IMR-90 (cell line): ENCODE measurements at regions not wholly inside any gene's neighbourhood (a gene's known extent, or its start where the extent isn't known, plus 50 kb on each side); places are given as distances from the start of the nearest gene placed in this dataset.

Experiments used
- ATAC-seq: fragments of 200-7000 bp; cut with Tn5 transposase; 2 replicates; pipeline ENCODE4 v1.9.1; 2020; ENCODE audit warnings: low read depth, mild to moderate bottlenecking, moderate library complexity
- BruUV-seq: library from RNA; stranded (reverse); fragments of 400-500 nt; replicated peaks from 2 replicates; lab custom pipeline; 2021; lab: Mats Ljungman, UMichigan
- CTCF ChIA-PET: fragments of 300-600 bp; formaldehyde crosslinking; extraction: SDS; loops from one replicate; lab custom pipeline; 2021; ENCODE audit warnings: antibody characterized with exemption; lab: Yijun Ruan, JAX
- POLR2A ChIA-PET: fragments of 300-600 bp; sonication (Branson Sonifier 250); formaldehyde crosslinking; loops from one replicate; lab custom pipeline; 2022; ENCODE audit warnings: antibody characterized with exemption; ENCODE audit not compliant: unreplicated experiment; lab: Charles Lee
- DNase-seq: peaks from one replicate; pipeline ENCODE4 v3.0.0; 2013
- H2AFZ ChIP-seq: replicated peaks from 2 replicates; pipeline ENCODE3; 2013; ENCODE audit warnings: low read length, mild to moderate bottlenecking; ENCODE audit not compliant: poor library complexity
- H2AK5ac ChIP-seq: 2 replicates; pipeline ENCODE4 v1.6.1; 2013; ENCODE audit warnings: low read depth, low read length, inconsistent platforms
- H2AK9ac ChIP-seq: replicated peaks from 2 replicates; pipeline ENCODE3; 2013; ENCODE audit warnings: mild to moderate bottlenecking, low read depth, low read length, moderate library complexity; ENCODE audit not compliant: poor library complexity
- H2BK120ac ChIP-seq: 2 replicates; pipeline ENCODE4 v1.6.1; 2013; ENCODE audit warnings: low read depth, low read length, inconsistent platforms
- H2BK15ac ChIP-seq: 3 replicates; pipeline ENCODE4 v1.6.1; 2013; ENCODE audit warnings: low read depth, low read length, inconsistent platforms
- H2BK20ac ChIP-seq: 2 replicates; pipeline ENCODE4 v1.6.1; 2013; ENCODE audit warnings: low read depth, mild to moderate bottlenecking, inconsistent platforms, low read length, moderate library complexity
- H2BK5ac ChIP-seq: 2 replicates; pipeline ENCODE4 v1.6.1; 2013; ENCODE audit warnings: mild to moderate bottlenecking, low read depth, low read length, inconsistent platforms; ENCODE audit not compliant: poor library complexity, severe bottlenecking
- H3K14ac ChIP-seq: replicated peaks from 2 replicates; pipeline ENCODE4 v1.6.1; 2013; ENCODE audit warnings: low read depth, low read length, inconsistent platforms
- H3K18ac ChIP-seq: 2 replicates; pipeline ENCODE4 v1.6.1; 2013; ENCODE audit warnings: low read depth, low read length, control low read depth
- H3K23ac ChIP-seq: 2 replicates; pipeline ENCODE4 v1.6.1; 2013; ENCODE audit warnings: low read depth, low read length, inconsistent platforms
- H3K27ac ChIP-seq: 2 replicates; pipeline ENCODE4 v1.5.1; 2013; ENCODE audit warnings: mild to moderate bottlenecking, control low read depth, low read length; ENCODE audit not compliant: insufficient read depth
- H3K27me3 ChIP-seq: 2 replicates; pipeline ENCODE4 v1.6.1; 2013; ENCODE audit warnings: low read length; ENCODE audit not compliant: control insufficient read depth, insufficient read depth
- H3K36me3 ChIP-seq: 2 replicates; pipeline ENCODE4 v1.6.1; 2013; ENCODE audit warnings: low read length, mixed read lengths; ENCODE audit not compliant: control insufficient read depth, insufficient read depth
- H3K4ac ChIP-seq: 2 replicates; pipeline ENCODE4 v1.6.1; 2013; ENCODE audit warnings: low read depth, low read length, inconsistent platforms
- H3K4me1 ChIP-seq: 2 replicates; pipeline ENCODE4 v1.6.1; 2013; ENCODE audit warnings: low read length, mixed read lengths; ENCODE audit not compliant: control insufficient read depth, insufficient read depth
- H3K4me2 ChIP-seq: 2 replicates; pipeline ENCODE4 v1.6.1; 2013; ENCODE audit warnings: low read depth, mild to moderate bottlenecking, control low read depth, low read length, moderate library complexity
- H3K4me3 ChIP-seq: 2 replicates; pipeline ENCODE4 v1.5.1; 2013; ENCODE audit warnings: low read depth, mild to moderate bottlenecking, control low read depth, low read length, moderate library complexity; ENCODE audit not compliant: insufficient read depth
- H3K56ac ChIP-seq: 2 replicates; pipeline ENCODE4 v1.6.1; 2013; ENCODE audit warnings: low read length, inconsistent platforms; ENCODE audit not compliant: insufficient read depth; ENCODE audit errors: extremely low read depth
- H3K79me1 ChIP-seq, 2 experiments: 2 replicates each; pipeline ENCODE4 v1.6.1; 2013; ENCODE audit warnings: low read length in 2 of 2, inconsistent platforms in 1 of 2, low read depth in 1 of 2
- H3K9ac ChIP-seq: 2 replicates; pipeline ENCODE4 v1.6.1; 2013; ENCODE audit warnings: low read depth, low read length, control low read depth
- H3K9me1 ChIP-seq: 2 replicates; pipeline ENCODE4 v1.6.1; 2013; ENCODE audit warnings: low read length, inconsistent platforms; ENCODE audit not compliant: insufficient read depth
- H3K9me3 ChIP-seq: 2 replicates; pipeline ENCODE4 v1.6.1; 2013; ENCODE audit warnings: low read length; ENCODE audit not compliant: control insufficient read depth, insufficient read depth
- H4K20me1 ChIP-seq: 2 replicates; pipeline ENCODE4 v1.6.1; 2013; ENCODE audit warnings: low read length, inconsistent platforms; ENCODE audit not compliant: insufficient read depth
- H4K5ac ChIP-seq: 2 replicates; pipeline ENCODE4 v1.6.1; 2013; ENCODE audit warnings: mild to moderate bottlenecking, low read depth, low read length, control low read depth
- H4K8ac ChIP-seq, 2 experiments: 2 replicates each; pipeline ENCODE4 v1.6.1; 2013; ENCODE audit warnings: low read depth in 2 of 2, low read length in 2 of 2, control low read depth in 1 of 2, inconsistent platforms in 1 of 2
- H4K91ac ChIP-seq: 2 replicates; pipeline ENCODE4 v1.6.1; 2013; ENCODE audit warnings: low read depth, low read length, inconsistent platforms; ENCODE audit not compliant: insufficient read depth
- BHLHE40 ChIP-seq: fragments of 150-350 bp; IDR thresholded peaks from 2 replicates; pipeline ENCODE4 v1.6.1; 2016; ENCODE audit warnings: mild to moderate bottlenecking, low read depth, low read length
- CEBPB ChIP-seq: IDR thresholded peaks from 2 replicates; pipeline ENCODE4 v1.6.1; 2012; ENCODE audit warnings: low read depth, low read length, improper control_type of control experiment
- CHD1 ChIP-seq: IDR thresholded peaks from 2 replicates; pipeline ENCODE4 v1.6.1; 2012; ENCODE audit warnings: low read depth, low read length, improper control_type of control experiment
- CTCF ChIP-seq: conservative IDR thresholded peaks from 2 replicates; pipeline ENCODE4 v1.5.1; 2012; ENCODE audit warnings: mild to moderate bottlenecking, low read depth, low read length, improper control_type of control experiment
- ELK1 ChIP-seq: fragments of 150-350 bp; IDR thresholded peaks from 2 replicates; pipeline ENCODE4 v1.6.1; 2016; ENCODE audit warnings: low read depth, mild to moderate bottlenecking, low read length, moderate library complexity, borderline replicate concordance
- FOS ChIP-seq: fragments of 150-350 bp; IDR thresholded peaks from 2 replicates; pipeline ENCODE4 v1.6.1; 2016; ENCODE audit warnings: low read depth, low read length
- MAFK ChIP-seq: IDR thresholded peaks from 2 replicates; pipeline ENCODE4 v1.6.1; 2012; ENCODE audit warnings: low read depth, low read length, improper control_type of control experiment
- MAZ ChIP-seq: IDR thresholded peaks from 2 replicates; pipeline ENCODE4 v1.6.1; 2012; ENCODE audit warnings: low read depth, mild to moderate bottlenecking, low read length, improper control_type of control experiment, moderate library complexity, borderline replicate concordance
- MXI1 ChIP-seq: IDR thresholded peaks from 2 replicates; pipeline ENCODE4 v1.6.1; 2012; ENCODE audit warnings: low read depth, mild to moderate bottlenecking, low read length, moderate library complexity, borderline replicate concordance
- NFE2L2 ChIP-seq: fragments of 150-350 bp; IDR thresholded peaks from 2 replicates; pipeline ENCODE4 v1.6.1; 2016; ENCODE audit warnings: low read depth, mild to moderate bottlenecking, low read length
- POLR2A ChIP-seq: IDR thresholded peaks from 2 replicates; pipeline ENCODE4 v1.6.1; 2012; ENCODE audit warnings: mild to moderate bottlenecking, low read depth, low read length
- RAD21 ChIP-seq: IDR thresholded peaks from 2 replicates; pipeline ENCODE4 v1.6.1; 2012; ENCODE audit warnings: low read length, improper control_type of control experiment
- RCOR1 ChIP-seq: IDR thresholded peaks from 2 replicates; pipeline ENCODE4 v1.6.1; 2012; ENCODE audit warnings: mild to moderate bottlenecking, low read length, improper control_type of control experiment; ENCODE audit not compliant: insufficient replicate concordance
- RFX5 ChIP-seq: IDR thresholded peaks from 2 replicates; pipeline ENCODE4 v1.8.0; 2012; ENCODE audit warnings: low read depth, mild to moderate bottlenecking, low read length, moderate library complexity
- SMC3 ChIP-seq: fragments of 150-350 bp; IDR thresholded peaks from 2 replicates; pipeline ENCODE4 v1.6.1; 2016; ENCODE audit warnings: low read depth, mild to moderate bottlenecking, antibody characterized with exemption, low read length, moderate library complexity
- WGBS, 2 experiments: methylation state at CpG; one replicate each; pipeline versions ENCODE4 v1.1.5 to v1.1.7; 2013; ENCODE audit warnings: missing lambda C conversion rate in 2 of 2; ENCODE audit not compliant: insufficient read length in 1 of 2; ENCODE audit errors: extremely low coverage in 2 of 2; 5-methylcytosine and 5-hydroxymethylcytosine counted together
- dilution Hi-C: fragments of 300-500 bp; cut with HindIII; formaldehyde crosslinking; loops from one replicate; pipeline ENCODE4 v1.14.3; 2018; ENCODE audit warnings: low sequenced_read_pairs; ENCODE audit not compliant: unreplicated experiment
- in situ Hi-C: fragments of 300-500 bp; cut with MboI; formaldehyde crosslinking; loops from 3 replicates; pipeline ENCODE4 v1.14.3; 2019; ENCODE audit warnings: low sequenced_read_pairs, inconsistent platforms, mixed read lengths
- intact Hi-C: fragments of 100-400 bp; cut with micrococcal nuclease; formaldehyde crosslinking; loops from 2 replicates; pipeline ENCODE4 v1.10.0; 2022
- TF ChIP-seq, protein P1 (sequence below): fragments of 150-350 bp; IDR thresholded peaks from 2 replicates; pipeline ENCODE4 v1.6.1; 2017; ENCODE audit warnings: mild to moderate bottlenecking, antibody characterized with exemption, low read length, low read depth

GRCh38 chr10:57661206-57661605, 606.5 kb downstream of the IPMK start:
- dilution Hi-C loops = no loop called here
- no peaks in the 10 kb centered on the region for H3K36me3 ChIP-seq
- no peak overlapping the region for H3K4me3 ChIP-seq
- H4K5ac ChIP-seq = no peak overlapping the region
- no peak overlapping the region for H3K56ac ChIP-seq
- no peak overlapping the region for H4K8ac ChIP-seq
- H2AK9ac ChIP-seq = no peak overlapping the region
- H2BK5ac ChIP-seq = no peak overlapping the region
- H3K9ac ChIP-seq = no peak overlapping the region
- no peak overlapping the region for H2AFZ ChIP-seq
- TF ChIP-seq ELK1 (no peak), BHLHE40 (no peak), RAD21 (no peak), CTCF (no peak), MAZ (no peak), FOS (no peak), MAFK (no peak), CHD1 (no peak), MXI1 (no peak), RCOR1 (no peak), NFE2L2 (no peak), SMC3 (no peak), RFX5 (no peak), CEBPB (no peak), POLR2A (no peak)
- TF ChIP-seq, protein P1, sequence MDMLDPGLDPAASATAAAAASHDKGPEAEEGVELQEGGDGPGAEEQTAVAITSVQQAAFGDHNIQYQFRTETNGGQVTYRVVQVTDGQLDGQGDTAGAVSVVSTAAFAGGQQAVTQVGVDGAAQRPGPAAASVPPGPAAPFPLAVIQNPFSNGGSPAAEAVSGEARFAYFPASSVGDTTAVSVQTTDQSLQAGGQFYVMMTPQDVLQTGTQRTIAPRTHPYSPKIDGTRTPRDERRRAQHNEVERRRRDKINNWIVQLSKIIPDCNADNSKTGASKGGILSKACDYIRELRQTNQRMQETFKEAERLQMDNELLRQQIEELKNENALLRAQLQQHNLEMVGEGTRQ = no peak
- H3K9me1 ChIP-seq = no peaks in the 10 kb centered on the region
- no peak overlapping the region for H4K91ac ChIP-seq
- H3K14ac ChIP-seq = no peak overlapping the region
- H3K79me1 ChIP-seq = no peaks in the 10 kb centered on the region
- no peak overlapping the region for H3K4ac ChIP-seq
- ChIA-PET POLR2A (no interaction called here), CTCF (no interaction called here)
- H3K27me3 ChIP-seq = no peaks in the 10 kb centered on the region
- no peaks in the 10 kb centered on the region for H3K4me1 ChIP-seq
- H2BK120ac ChIP-seq = no peak overlapping the region
- no peak overlapping the region for H2AK5ac ChIP-seq
- no peak overlapping the region for H3K23ac ChIP-seq
- H2BK15ac ChIP-seq = no peak overlapping the region
- no TSS peak for BruUV-seq
- H3K18ac ChIP-seq = no peak overlapping the region
- no peaks in the 10 kb centered on the region for H4K20me1 ChIP-seq
- 58% methylated on average over 2 of the region's 4 CpGs; no CpG with 5 or more reads in 1 of the 2 experiments for WGBS, 2 experiments
- H2BK20ac ChIP-seq = no peak overlapping the region
- no peak overlapping the region for H3K4me2 ChIP-seq
- no peak for DNase-seq
- no peak overlapping the region for H3K27ac ChIP-seq
- in situ Hi-C loops = no loop called here
- ATAC-seq = no peak
- intact Hi-C loops = no loop called here
- H3K9me3 ChIP-seq = no peaks in the 10 kb centered on the region
